ENCODE measurements at regions not wholly inside any gene's neighbourhood (a gene's known extent, or its start where the extent isn't known, plus 50 kb on each side); places are given as distances from the start of the nearest gene placed in this dataset.

DNA sequence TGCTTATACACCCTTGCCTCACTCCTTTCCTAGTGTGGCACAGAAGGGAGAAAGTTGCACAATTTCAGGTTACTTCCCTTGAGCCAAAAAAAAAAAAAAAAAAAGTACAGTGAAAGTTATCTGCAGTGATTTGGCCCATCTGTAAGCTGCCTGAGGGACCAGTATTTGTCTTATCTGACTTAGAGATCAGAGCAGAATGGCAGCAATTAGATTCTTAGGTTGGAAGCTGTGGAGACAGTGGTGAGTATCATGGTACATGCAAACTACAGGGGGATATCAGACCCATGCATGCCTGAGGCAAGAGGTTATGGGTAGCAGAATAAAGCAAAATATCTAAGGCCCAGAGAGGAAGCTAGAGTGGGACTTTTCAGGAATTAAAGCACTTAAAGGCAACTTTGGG is 1070.7 kb upstream of the NOVA1 start:
- TF ChIP-seq, protein P1, sequence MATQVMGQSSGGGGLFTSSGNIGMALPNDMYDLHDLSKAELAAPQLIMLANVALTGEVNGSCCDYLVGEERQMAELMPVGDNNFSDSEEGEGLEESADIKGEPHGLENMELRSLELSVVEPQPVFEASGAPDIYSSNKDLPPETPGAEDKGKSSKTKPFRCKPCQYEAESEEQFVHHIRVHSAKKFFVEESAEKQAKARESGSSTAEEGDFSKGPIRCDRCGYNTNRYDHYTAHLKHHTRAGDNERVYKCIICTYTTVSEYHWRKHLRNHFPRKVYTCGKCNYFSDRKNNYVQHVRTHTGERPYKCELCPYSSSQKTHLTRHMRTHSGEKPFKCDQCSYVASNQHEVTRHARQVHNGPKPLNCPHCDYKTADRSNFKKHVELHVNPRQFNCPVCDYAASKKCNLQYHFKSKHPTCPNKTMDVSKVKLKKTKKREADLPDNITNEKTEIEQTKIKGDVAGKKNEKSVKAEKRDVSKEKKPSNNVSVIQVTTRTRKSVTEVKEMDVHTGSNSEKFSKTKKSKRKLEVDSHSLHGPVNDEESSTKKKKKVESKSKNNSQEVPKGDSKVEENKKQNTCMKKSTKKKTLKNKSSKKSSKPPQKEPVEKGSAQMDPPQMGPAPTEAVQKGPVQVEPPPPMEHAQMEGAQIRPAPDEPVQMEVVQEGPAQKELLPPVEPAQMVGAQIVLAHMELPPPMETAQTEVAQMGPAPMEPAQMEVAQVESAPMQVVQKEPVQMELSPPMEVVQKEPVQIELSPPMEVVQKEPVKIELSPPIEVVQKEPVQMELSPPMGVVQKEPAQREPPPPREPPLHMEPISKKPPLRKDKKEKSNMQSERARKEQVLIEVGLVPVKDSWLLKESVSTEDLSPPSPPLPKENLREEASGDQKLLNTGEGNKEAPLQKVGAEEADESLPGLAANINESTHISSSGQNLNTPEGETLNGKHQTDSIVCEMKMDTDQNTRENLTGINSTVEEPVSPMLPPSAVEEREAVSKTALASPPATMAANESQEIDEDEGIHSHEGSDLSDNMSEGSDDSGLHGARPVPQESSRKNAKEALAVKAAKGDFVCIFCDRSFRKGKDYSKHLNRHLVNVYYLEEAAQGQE (tag by site-specific recombination; IDR thresholded peaks at IDR 0.05): no peak
- TF ChIP-seq YY1 (tag by site-specific recombination; IDR thresholded peaks at IDR 0.05): no peak
- TF ChIP-seq, protein P2, sequence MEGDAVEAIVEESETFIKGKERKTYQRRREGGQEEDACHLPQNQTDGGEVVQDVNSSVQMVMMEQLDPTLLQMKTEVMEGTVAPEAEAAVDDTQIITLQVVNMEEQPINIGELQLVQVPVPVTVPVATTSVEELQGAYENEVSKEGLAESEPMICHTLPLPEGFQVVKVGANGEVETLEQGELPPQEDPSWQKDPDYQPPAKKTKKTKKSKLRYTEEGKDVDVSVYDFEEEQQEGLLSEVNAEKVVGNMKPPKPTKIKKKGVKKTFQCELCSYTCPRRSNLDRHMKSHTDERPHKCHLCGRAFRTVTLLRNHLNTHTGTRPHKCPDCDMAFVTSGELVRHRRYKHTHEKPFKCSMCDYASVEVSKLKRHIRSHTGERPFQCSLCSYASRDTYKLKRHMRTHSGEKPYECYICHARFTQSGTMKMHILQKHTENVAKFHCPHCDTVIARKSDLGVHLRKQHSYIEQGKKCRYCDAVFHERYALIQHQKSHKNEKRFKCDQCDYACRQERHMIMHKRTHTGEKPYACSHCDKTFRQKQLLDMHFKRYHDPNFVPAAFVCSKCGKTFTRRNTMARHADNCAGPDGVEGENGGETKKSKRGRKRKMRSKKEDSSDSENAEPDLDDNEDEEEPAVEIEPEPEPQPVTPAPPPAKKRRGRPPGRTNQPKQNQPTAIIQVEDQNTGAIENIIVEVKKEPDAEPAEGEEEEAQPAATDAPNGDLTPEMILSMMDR (tag by site-specific recombination; IDR thresholded peaks at IDR 0.05): no peak
- no peak for TF ChIP-seq PRDM1 (tag by site-specific recombination; IDR thresholded peaks at IDR 0.05)
- no peak for TF ChIP-seq SETDB1 (IDR thresholded peaks at IDR 0.05; ENCODE audit: insufficient read length, low read length)
- TF ChIP-seq, protein P3, sequence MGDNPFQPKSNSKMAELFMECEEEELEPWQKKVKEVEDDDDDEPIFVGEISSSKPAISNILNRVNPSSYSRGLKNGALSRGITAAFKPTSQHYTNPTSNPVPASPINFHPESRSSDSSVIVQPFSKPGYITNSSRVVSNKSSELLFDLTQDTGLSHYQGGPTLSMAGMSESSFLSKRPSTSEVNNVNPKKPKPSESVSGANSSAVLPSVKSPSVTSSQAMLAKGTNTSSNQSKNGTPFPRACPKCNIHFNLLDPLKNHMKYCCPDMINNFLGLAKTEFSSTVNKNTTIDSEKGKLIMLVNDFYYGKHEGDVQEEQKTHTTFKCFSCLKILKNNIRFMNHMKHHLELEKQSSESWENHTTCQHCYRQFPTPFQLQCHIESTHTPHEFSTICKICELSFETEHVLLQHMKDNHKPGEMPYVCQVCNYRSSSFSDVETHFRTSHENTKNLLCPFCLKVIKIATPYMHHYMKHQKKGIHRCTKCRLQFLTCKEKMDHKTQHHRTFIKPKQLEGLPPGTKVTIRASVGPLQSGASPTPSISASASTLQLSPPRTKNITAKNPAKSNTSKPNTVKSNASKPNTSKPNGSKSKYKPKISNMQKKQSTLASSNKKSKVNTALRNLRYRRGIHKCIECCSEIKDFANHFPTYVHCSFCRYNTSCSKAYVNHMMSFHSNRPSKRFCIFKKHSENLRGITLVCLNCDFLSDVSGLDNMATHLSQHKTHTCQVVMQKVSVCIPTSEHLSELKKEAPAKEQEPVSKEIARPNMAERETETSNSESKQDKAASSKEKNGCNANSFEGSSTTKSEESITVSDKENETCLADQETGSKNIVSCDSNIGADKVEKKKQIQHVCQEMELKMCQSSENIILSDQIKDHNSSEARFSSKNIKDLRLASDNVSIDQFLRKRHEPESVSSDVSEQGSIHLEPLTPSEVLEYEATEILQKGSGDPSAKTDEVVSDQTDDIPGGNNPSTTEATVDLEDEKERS (tag by site-specific recombination; IDR thresholded peaks at IDR 0.05): no peak
- no peak for TF ChIP-seq ZNF23 (tag by site-specific recombination; IDR thresholded peaks at IDR 0.05; ENCODE audit: borderline replicate concordance)
- TF ChIP-seq ZNF221 (tag by site-specific recombination; IDR thresholded peaks at IDR 0.05; ENCODE audit: borderline replicate concordance): no peak
- TF ChIP-seq ZNF112 (tag by site-specific recombination; IDR thresholded peaks at IDR 0.05): no peak
- TF ChIP-seq ZNF324 (tag by site-specific recombination; IDR thresholded peaks at IDR 0.05): no peak

All from HEK293 (cell line).